ENCODE measurements at regions not wholly inside any gene's neighbourhood (a gene's known extent, or its start where the extent isn't known, plus 50 kb on each side); places are given as distances from the start of the nearest gene placed in this dataset.

DNA sequence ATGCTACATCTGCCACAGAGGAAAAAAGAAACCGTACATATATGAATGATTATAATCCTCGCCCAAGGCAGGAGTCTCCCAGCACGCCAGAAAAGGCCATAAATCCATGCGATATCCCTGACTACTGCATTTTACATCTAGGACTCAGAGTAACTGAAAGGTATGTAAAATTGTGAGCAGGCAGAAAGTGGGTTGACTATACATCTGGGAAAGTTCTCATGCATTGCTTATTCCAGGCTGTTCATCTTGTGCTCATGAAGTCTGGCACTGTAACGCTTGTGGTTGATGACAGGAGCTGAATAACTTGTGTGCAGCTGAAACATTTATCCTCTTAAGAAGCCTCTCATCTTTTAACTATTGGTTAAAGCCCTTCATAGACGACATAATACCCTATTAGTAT lies 193.4 kb upstream of the STEAP4 start:
- ChIA-PET CTCF (no interaction called here), POLR2A (no interaction called here)
- Histone ChIP-seq H3K9me3 (ENCODE audit: control insufficient read depth, insufficient read depth, low read depth, low read length) (no peaks in the 10 kb centered on the region), H3K4me3 (ENCODE audit: low read depth, low read length) (no peak overlapping the region), H3K4me1 (ENCODE audit: control insufficient read depth, insufficient read depth, low read length) (no peaks in the 10 kb centered on the region), H3K27ac (ENCODE audit: extremely low read depth, low read depth, low read length) (no peak overlapping the region), H3K36me3 (ENCODE audit: control insufficient read depth in 2 of 2, insufficient read depth in 1 of 2, low read length in 2 of 2) (no peaks in the 10 kb centered on the region)
- TF ChIP-seq ZNF677 (tag by site-specific recombination; IDR thresholded peaks at IDR 0.05): no peak

DNA sequence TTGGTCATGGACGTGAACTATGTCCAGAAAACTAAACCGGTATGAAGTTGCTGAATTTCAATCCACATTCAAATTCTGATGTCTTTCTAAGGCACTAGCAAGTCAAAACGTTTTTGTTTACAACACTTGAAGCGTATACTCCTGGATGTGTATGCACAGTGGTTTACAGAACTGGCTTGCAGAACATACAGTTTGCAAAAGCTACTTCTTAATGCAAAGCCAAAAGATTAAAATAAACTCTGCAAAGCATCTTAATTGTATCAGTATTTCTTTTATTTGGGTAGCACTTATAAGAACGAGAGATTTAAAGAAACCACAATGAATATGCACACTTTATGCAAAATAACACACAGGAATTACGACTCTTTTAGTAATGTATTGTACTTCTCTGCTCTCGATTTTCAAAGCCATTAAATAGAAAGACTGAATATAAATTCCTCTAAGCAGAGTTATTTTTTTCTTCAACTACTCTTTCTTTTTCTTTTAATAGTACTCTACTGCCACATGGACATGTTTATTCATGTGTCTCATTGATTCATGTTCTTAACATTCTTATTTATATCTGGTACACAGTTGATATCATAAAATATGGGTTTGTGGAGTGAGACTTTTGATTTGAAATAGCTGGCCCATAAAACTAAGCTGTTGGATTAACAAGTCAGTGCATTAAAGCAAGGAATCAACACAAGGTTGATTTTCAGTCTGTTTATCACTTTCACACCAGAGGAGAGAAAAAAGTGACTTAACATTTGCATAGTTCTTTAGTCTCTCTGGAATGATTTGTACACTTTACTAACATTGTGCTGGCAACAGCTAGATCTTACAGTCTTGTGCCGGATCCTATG lies 189.4 kb upstream of the STEAP4 start:
- POLR2A ChIA-PET: no interaction called here
- CTCF ChIA-PET: no interaction called here

DNA sequence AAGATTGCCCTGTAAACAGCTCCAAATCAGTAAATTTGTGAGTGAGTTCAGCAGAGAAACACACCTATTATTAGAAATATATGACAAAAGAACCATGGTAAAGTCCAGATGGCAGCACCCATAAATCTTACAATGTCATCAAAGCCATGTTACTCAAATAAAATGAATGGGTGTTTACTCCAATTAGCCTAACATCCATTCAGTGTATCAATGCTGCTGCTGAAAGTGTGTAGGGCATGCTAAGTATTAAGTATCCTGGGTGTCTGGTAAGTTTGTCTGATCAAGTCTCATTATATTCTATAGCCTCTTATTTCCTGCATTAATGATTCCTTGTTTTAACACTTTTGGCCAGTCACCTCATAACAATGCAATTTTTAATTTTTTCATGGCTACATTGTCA lies 185.5 kb upstream of the STEAP4 start:
- no peak overlapping the region for H3K4me3 ChIP-seq (ENCODE audit: low read depth, low read length)
- ChIA-PET CTCF (interaction anchor here (0.8 kb wide), 1 partner anchor 45 kb away, joined by 6 read pairs; no protein-coding TSS in a partner anchor), POLR2A (no interaction called here)
- H3K9me3 ChIP-seq (ENCODE audit: control insufficient read depth, insufficient read depth, low read depth, low read length): no peaks in the 10 kb centered on the region
- H3K4me1 ChIP-seq (ENCODE audit: control insufficient read depth, insufficient read depth, low read length): no peaks in the 10 kb centered on the region
- no peak overlapping the region for H3K27ac ChIP-seq (ENCODE audit: extremely low read depth, low read depth, low read length)
- H3K36me3 ChIP-seq (ENCODE audit: control insufficient read depth in 2 of 2, insufficient read depth in 1 of 2, low read length in 2 of 2): no peaks in the 10 kb centered on the region
- TF ChIP-seq GLIS2 (tag by site-specific recombination; IDR thresholded peaks at IDR 0.05) (no peak), ZFP69B (tag by site-specific recombination; IDR thresholded peaks at IDR 0.05) (no peak), ZNF664 (tag by site-specific recombination; IDR thresholded peaks at IDR 0.05) (no peak), ZNF175 (tag by site-specific recombination; IDR thresholded peaks at IDR 0.05) (no peak), IKZF3 (tag by site-specific recombination; IDR thresholded peaks at IDR 0.05) (no peak), OSR2 (tag by site-specific recombination; IDR thresholded peaks at IDR 0.05) (no peak), ZNF174 (tag by site-specific recombination; IDR thresholded peaks at IDR 0.05) (no peak), ZSCAN16 (tag by site-specific recombination; IDR thresholded peaks at IDR 0.05) (no peak), ZBTB21 (tag by site-specific recombination; IDR thresholded peaks at IDR 0.05) (no peak), ZNF48 (tag by site-specific recombination; IDR thresholded peaks at IDR 0.05) (no peak), ZNF132 (tag by site-specific recombination; IDR thresholded peaks at IDR 0.05; ENCODE audit: borderline replicate concordance) (no peak)
- TF ChIP-seq, protein P1, sequence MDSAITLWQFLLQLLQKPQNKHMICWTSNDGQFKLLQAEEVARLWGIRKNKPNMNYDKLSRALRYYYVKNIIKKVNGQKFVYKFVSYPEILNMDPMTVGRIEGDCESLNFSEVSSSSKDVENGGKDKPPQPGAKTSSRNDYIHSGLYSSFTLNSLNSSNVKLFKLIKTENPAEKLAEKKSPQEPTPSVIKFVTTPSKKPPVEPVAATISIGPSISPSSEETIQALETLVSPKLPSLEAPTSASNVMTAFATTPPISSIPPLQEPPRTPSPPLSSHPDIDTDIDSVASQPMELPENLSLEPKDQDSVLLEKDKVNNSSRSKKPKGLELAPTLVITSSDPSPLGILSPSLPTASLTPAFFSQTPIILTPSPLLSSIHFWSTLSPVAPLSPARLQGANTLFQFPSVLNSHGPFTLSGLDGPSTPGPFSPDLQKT (IDR thresholded peaks at IDR 0.05; ENCODE audit: borderline replicate concordance, low read depth, low read length): no peak
- TF ChIP-seq, protein P2, sequence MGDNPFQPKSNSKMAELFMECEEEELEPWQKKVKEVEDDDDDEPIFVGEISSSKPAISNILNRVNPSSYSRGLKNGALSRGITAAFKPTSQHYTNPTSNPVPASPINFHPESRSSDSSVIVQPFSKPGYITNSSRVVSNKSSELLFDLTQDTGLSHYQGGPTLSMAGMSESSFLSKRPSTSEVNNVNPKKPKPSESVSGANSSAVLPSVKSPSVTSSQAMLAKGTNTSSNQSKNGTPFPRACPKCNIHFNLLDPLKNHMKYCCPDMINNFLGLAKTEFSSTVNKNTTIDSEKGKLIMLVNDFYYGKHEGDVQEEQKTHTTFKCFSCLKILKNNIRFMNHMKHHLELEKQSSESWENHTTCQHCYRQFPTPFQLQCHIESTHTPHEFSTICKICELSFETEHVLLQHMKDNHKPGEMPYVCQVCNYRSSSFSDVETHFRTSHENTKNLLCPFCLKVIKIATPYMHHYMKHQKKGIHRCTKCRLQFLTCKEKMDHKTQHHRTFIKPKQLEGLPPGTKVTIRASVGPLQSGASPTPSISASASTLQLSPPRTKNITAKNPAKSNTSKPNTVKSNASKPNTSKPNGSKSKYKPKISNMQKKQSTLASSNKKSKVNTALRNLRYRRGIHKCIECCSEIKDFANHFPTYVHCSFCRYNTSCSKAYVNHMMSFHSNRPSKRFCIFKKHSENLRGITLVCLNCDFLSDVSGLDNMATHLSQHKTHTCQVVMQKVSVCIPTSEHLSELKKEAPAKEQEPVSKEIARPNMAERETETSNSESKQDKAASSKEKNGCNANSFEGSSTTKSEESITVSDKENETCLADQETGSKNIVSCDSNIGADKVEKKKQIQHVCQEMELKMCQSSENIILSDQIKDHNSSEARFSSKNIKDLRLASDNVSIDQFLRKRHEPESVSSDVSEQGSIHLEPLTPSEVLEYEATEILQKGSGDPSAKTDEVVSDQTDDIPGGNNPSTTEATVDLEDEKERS (tag by site-specific recombination; IDR thresholded peaks at IDR 0.05): no peak

More for the DNA sequence above, 189.4 kb upstream of the STEAP4 start:
- Histone ChIP-seq H3K4me1 (ENCODE audit: control insufficient read depth, insufficient read depth, low read length) (no peaks in the 10 kb centered on the region), H3K9me3 (ENCODE audit: control insufficient read depth, insufficient read depth, low read depth, low read length) (no peaks in the 10 kb centered on the region), H3K4me3 (ENCODE audit: low read depth, low read length) (no peak overlapping the region), H3K36me3 (ENCODE audit: control insufficient read depth in 2 of 2, insufficient read depth in 1 of 2, low read length in 2 of 2) (no peaks in the 10 kb centered on the region), H3K27ac (ENCODE audit: extremely low read depth, low read depth, low read length) (no peak overlapping the region)
- no peak for TF ChIP-seq ZNF114 (tag by site-specific recombination; IDR thresholded peaks at IDR 0.05)
- no peak for TF ChIP-seq ZFP41 (tag by site-specific recombination; IDR thresholded peaks at IDR 0.05; ENCODE audit: borderline replicate concordance)
- TF ChIP-seq SETDB1 (IDR thresholded peaks at IDR 0.05; ENCODE audit: insufficient read length, low read length): no peak
- no peak for TF ChIP-seq TCF7L2 (IDR thresholded peaks at IDR 0.05; ENCODE audit: borderline replicate concordance, low read depth, low read length)
- TF ChIP-seq, protein P3, sequence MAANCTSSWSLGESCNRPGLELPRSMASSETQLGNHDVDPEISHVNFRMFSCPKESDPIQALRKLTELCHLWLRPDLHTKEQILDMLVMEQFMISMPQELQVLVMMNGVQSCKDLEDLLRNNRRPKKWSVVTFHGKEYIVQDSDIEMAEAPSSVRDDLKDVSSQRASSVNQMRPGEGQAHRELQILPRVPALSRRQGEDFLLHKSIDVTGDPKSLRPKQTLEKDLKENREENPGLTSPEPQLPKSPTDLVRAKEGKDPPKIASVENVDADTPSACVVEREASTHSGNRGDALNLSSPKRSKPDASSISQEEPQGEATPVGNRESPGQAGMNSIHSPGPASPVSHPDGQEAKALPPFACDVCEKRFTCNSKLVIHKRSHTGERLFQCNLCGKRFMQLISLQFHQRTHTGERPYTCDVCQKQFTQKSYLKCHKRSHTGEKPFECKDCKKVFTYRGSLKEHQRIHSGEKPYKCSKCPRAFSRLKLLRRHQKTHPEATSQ (tag by site-specific recombination; IDR thresholded peaks at IDR 0.05): no peak
- no peak for TF ChIP-seq ZSCAN16 (tag by site-specific recombination; IDR thresholded peaks at IDR 0.05)
- TF ChIP-seq ZNF335 (tag by site-specific recombination; conservative IDR thresholded peaks at IDR 0.05): no peak
- TF ChIP-seq ZNF132 (tag by site-specific recombination; IDR thresholded peaks at IDR 0.05; ENCODE audit: borderline replicate concordance): no peak
- no peak for TF ChIP-seq ZNF548 (tag by site-specific recombination; IDR thresholded peaks at IDR 0.05)
- no peak for TF ChIP-seq ZNF10 (tag by site-specific recombination; IDR thresholded peaks at IDR 0.05)
- TF ChIP-seq, protein P4, sequence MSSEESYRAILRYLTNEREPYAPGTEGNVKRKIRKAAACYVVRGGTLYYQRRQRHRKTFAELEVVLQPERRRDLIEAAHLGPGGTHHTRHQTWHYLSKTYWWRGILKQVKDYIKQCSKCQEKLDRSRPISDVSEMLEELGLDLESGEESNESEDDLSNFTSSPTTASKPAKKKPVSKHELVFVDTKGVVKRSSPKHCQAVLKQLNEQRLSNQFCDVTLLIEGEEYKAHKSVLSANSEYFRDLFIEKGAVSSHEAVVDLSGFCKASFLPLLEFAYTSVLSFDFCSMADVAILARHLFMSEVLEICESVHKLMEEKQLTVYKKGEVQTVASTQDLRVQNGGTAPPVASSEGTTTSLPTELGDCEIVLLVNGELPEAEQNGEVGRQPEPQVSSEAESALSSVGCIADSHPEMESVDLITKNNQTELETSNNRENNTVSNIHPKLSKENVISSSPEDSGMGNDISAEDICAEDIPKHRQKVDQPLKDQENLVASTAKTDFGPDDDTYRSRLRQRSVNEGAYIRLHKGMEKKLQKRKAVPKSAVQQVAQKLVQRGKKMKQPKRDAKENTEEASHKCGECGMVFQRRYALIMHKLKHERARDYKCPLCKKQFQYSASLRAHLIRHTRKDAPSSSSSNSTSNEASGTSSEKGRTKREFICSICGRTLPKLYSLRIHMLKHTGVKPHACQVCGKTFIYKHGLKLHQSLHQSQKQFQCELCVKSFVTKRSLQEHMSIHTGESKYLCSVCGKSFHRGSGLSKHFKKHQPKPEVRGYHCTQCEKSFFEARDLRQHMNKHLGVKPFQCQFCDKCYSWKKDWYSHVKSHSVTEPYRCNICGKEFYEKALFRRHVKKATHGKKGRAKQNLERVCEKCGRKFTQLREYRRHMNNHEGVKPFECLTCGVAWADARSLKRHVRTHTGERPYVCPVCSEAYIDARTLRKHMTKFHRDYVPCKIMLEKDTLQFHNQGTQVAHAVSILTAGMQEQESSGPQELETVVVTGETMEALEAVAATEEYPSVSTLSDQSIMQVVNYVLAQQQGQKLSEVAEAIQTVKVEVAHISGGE (tag by site-specific recombination; conservative IDR thresholded peaks at IDR 0.05; ENCODE audit: low read depth): no peak
